IPS-18c (cell line): ENCODE measurements at regions not wholly inside any gene's neighbourhood (a gene's known extent, or its start where the extent isn't known, plus 50 kb on each side); places are given as distances from the start of the nearest gene placed in this dataset.
"Not testable (repeated sequence)": the region's sequence is repeated elsewhere in the genome, so short reads cannot be mapped to it uniquely, and the experiment has no call there.

Experiments used
- H3K4me3 ChIP-seq: 2 replicates; pipeline ENCODE4 v1.7.0; 2013; ENCODE audit warnings: low read depth, mild to moderate bottlenecking, low read length, moderate library complexity; ENCODE audit not compliant: insufficient read depth
- H3K9me3 ChIP-seq: one replicate; pipeline ENCODE4 v1.6.1; 2013; ENCODE audit warnings: mild to moderate bottlenecking, low read length, moderate library complexity; ENCODE audit not compliant: control insufficient read depth, insufficient read depth

- Histone ChIP-seq H3K9me3 (no peaks in the 10 kb centered on the region), H3K4me3 (no peak overlapping the region)
These were observed 173.6 kb downstream of the TMEM161B start for GRCh38 chr5:88094906-88095496.

- Histone ChIP-seq H3K4me3 (no peak overlapping the region), H3K9me3 (no peaks in the 10 kb centered on the region)
These were observed 174.2 kb downstream of the TMEM161B start for GRCh38 chr5:88094403-88094802.

- Histone ChIP-seq H3K4me3 (no peak overlapping the region), H3K9me3 (no peaks in the 10 kb centered on the region)
These were observed 174.9 kb downstream of the TMEM161B start for GRCh38 chr5:88093765-88094164.

- no peaks in the 10 kb centered on the region for H3K9me3 ChIP-seq
These were observed 175.6 kb downstream of the TMEM161B start for GRCh38 chr5:88092958-88093605.

GRCh38 chr5:88092358-88092757 is 176.3 kb downstream of the TMEM161B start:
- Histone ChIP-seq H3K4me3 (no peak overlapping the region), H3K9me3 (no peaks in the 10 kb centered on the region)

More at GRCh38 chr5:88092958-88093605, 175.6 kb downstream of the TMEM161B start:
- H3K4me3 ChIP-seq: no peak overlapping the region

- Histone ChIP-seq H3K4me3 (no peak overlapping the region), H3K9me3 (no peaks in the 10 kb centered on the region)
These were observed 178.1 kb downstream of the TMEM161B start for GRCh38 chr5:88090506-88090905.

- no peak overlapping the region for H3K4me3 ChIP-seq
- H3K9me3 ChIP-seq: no peaks in the 10 kb centered on the region
These were observed 178.8 kb downstream of the TMEM161B start for GRCh38 chr5:88089719-88090390.

- Histone ChIP-seq H3K9me3 (no peaks in the 10 kb centered on the region), H3K4me3 (no peak overlapping the region)
These were observed 183.2 kb downstream of the TMEM161B start for GRCh38 chr5:88085462-88085861.

GRCh38 chr5:88081877-88082276 is 186.8 kb downstream of the TMEM161B start:
- no peak overlapping the region for H3K4me3 ChIP-seq
- no peaks in the 10 kb centered on the region for H3K9me3 ChIP-seq

GRCh38 chr5:88063813-88064212 is 204.8 kb downstream of the TMEM161B start:
- Histone ChIP-seq H3K4me3 (no peak overlapping the region), H3K9me3 (no peaks in the 10 kb centered on the region)

GRCh38 chr5:88060194-88060593 is 208.5 kb downstream of the TMEM161B start:
- no peak overlapping the region for H3K4me3 ChIP-seq
- no peaks in the 10 kb centered on the region for H3K9me3 ChIP-seq

GRCh38 chr5:88058625-88059024 is 210.0 kb downstream of the TMEM161B start:
- Histone ChIP-seq H3K4me3 (no peak overlapping the region), H3K9me3 (no peaks in the 10 kb centered on the region)

- H3K9me3 ChIP-seq, H3K4me3 ChIP-seq: not testable (repeated sequence)
These were observed 216.2 kb downstream of the TMEM161B start for GRCh38 chr5:88052468-88052867.

- Histone ChIP-seq H3K4me3 (no peak overlapping the region), H3K9me3 (no peaks in the 10 kb centered on the region)
These were observed 217.5 kb downstream of the TMEM161B start for GRCh38 chr5:88051148-88051547.

- Histone ChIP-seq H3K9me3 (no peaks in the 10 kb centered on the region), H3K4me3 (no peak overlapping the region)
These were observed 218.9 kb downstream of the TMEM161B start for GRCh38 chr5:88049737-88050136.

- H3K4me3 ChIP-seq: no peak overlapping the region
- H3K9me3 ChIP-seq: no peaks in the 10 kb centered on the region
These were observed 219.5 kb downstream of the TMEM161B start for GRCh38 chr5:88049156-88049555.

GRCh38 chr5:88045931-88046461 is 222.6 kb downstream of the TMEM161B start:
- Histone ChIP-seq H3K9me3 (no peaks in the 10 kb centered on the region), H3K4me3 (no peak overlapping the region)

GRCh38 chr5:88045165-88045564 is 223.5 kb downstream of the TMEM161B start:
- no peak overlapping the region for H3K4me3 ChIP-seq
- no peaks in the 10 kb centered on the region for H3K9me3 ChIP-seq
